NCI-H510A treated with DMSO at 0.1 percent for 48 hours (cell line): ENCODE measurements at regions not wholly inside any gene's neighbourhood (a gene's known extent, or its start where the extent isn't known, plus 50 kb on each side); places are given as distances from the start of the nearest gene placed in this dataset.

Experiments used
- DNase-seq: peaks from one replicate; lab custom pipeline; 2025; lab: John Stamatoyannopoulos, UW

GRCh38 chr4:4637710-4638109 lies 95.9 kb upstream of the STX18 start:
- no peak for DNase-seq

GRCh38 chr4:4633431-4633830 lies 91.6 kb upstream of the STX18 start:
- DNase-seq = no peak

GRCh38 chr4:4631150-4631549 lies 89.3 kb upstream of the STX18 start:
- DNase-seq = no peak

- no peak for DNase-seq
Observed at GRCh38 chr4:4627906-4628305, 86.1 kb upstream of the STX18 start.

GRCh38 chr4:4627111-4627510 lies 85.3 kb upstream of the STX18 start:
- no peak for DNase-seq

- DNase-seq = no peak
Observed at GRCh38 chr4:4625488-4625887, 83.6 kb upstream of the STX18 start.

GRCh38 chr4:4624276-4624897 lies 82.5 kb upstream of the STX18 start:
- no peak for DNase-seq

GRCh38 chr4:4619821-4620220 lies 78.0 kb upstream of the STX18 start:
- DNase-seq = no peak

GRCh38 chr4:4618847-4619246 lies 77.0 kb upstream of the STX18 start:
- DNase-seq = no peak

- no peak for DNase-seq
Observed at GRCh38 chr4:4614925-4615678, 73.3 kb upstream of the STX18 start.

- DNase-seq = no peak
Observed at GRCh38 chr4:4613641-4614286, 71.9 kb upstream of the STX18 start.

GRCh38 chr4:4613126-4613465 lies 71.2 kb upstream of the STX18 start:
- DNase-seq = no peak

- DNase-seq = no peak
Observed at GRCh38 chr4:4610672-4611071, 68.8 kb upstream of the STX18 start.

GRCh38 chr4:4609622-4610334 lies 67.9 kb upstream of the STX18 start:
- no peak for DNase-seq

GRCh38 chr4:4608214-4608537 lies 66.3 kb upstream of the STX18 start:
- DNase-seq = no peak

- DNase-seq = no peak
Observed at GRCh38 chr4:4607336-4608213, 65.7 kb upstream of the STX18 start.

- no peak for DNase-seq
Observed at GRCh38 chr4:4606321-4606720, 64.5 kb upstream of the STX18 start.

- no peak for DNase-seq
Observed at GRCh38 chr4:4605849-4606248, 64.0 kb upstream of the STX18 start.

- DNase-seq = no peak
Observed at GRCh38 chr4:4603592-4603991, 61.7 kb upstream of the STX18 start.

GRCh38 chr4:4603067-4603466 lies 61.2 kb upstream of the STX18 start:
- no peak for DNase-seq

- no peak for DNase-seq
Observed at GRCh38 chr4:4602468-4602867, 60.6 kb upstream of the STX18 start.

GRCh38 chr4:4601803-4602369 lies 60.0 kb upstream of the STX18 start:
- DNase-seq = no peak
